ENCODE measurements at regions not wholly inside any gene's neighbourhood (a gene's known extent, or its start where the extent isn't known, plus 50 kb on each side); places are given as distances from the start of the nearest gene placed in this dataset.

GRCh38 chr6:103178193-103178592 is 1681.5 kb downstream of the HACE1 start:
- H3K4me3 ChIP-seq (ENCODE audit: low read depth, low read length) = no peak overlapping the region
- TF ChIP-seq, protein P1, sequence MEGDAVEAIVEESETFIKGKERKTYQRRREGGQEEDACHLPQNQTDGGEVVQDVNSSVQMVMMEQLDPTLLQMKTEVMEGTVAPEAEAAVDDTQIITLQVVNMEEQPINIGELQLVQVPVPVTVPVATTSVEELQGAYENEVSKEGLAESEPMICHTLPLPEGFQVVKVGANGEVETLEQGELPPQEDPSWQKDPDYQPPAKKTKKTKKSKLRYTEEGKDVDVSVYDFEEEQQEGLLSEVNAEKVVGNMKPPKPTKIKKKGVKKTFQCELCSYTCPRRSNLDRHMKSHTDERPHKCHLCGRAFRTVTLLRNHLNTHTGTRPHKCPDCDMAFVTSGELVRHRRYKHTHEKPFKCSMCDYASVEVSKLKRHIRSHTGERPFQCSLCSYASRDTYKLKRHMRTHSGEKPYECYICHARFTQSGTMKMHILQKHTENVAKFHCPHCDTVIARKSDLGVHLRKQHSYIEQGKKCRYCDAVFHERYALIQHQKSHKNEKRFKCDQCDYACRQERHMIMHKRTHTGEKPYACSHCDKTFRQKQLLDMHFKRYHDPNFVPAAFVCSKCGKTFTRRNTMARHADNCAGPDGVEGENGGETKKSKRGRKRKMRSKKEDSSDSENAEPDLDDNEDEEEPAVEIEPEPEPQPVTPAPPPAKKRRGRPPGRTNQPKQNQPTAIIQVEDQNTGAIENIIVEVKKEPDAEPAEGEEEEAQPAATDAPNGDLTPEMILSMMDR (IDR thresholded peaks at IDR 0.05; ENCODE audit: low read depth, low read length) = no peak

GRCh38 chr6:103177791-103178190 is 1681.9 kb downstream of the HACE1 start:
- TF ChIP-seq, protein P1 (IDR thresholded peaks at IDR 0.05; ENCODE audit: low read depth, low read length) = no peak
- no peak overlapping the region for H3K4me3 ChIP-seq (ENCODE audit: low read depth, low read length)

GRCh38 chr6:103175056-103175455 is 1684.7 kb downstream of the HACE1 start:
- TF ChIP-seq, protein P1 (IDR thresholded peaks at IDR 0.05; ENCODE audit: low read depth, low read length) = no peak
- H3K4me3 ChIP-seq (ENCODE audit: low read depth, low read length) = no peak overlapping the region

GRCh38 chr6:103167345-103168071 is 1692.2 kb downstream of the HACE1 start:
- H3K4me3 ChIP-seq (ENCODE audit: low read depth, low read length) = no peak overlapping the region
- TF ChIP-seq, protein P1 (IDR thresholded peaks at IDR 0.05; ENCODE audit: low read depth, low read length) = no peak

- TF ChIP-seq, protein P1 (IDR thresholded peaks at IDR 0.05; ENCODE audit: low read depth, low read length) = no peak
- H3K4me3 ChIP-seq (ENCODE audit: low read depth, low read length) = no peak overlapping the region
These were observed 1704.7 kb downstream of the HACE1 start for GRCh38 chr6:103154779-103155572.

GRCh38 chr6:103153016-103153415 is 1706.7 kb downstream of the HACE1 start:
- TF ChIP-seq, protein P1 (IDR thresholded peaks at IDR 0.05; ENCODE audit: low read depth, low read length) = no peak
- no peak overlapping the region for H3K4me3 ChIP-seq (ENCODE audit: low read depth, low read length)

- H3K4me3 ChIP-seq (ENCODE audit: low read depth, low read length) = no peak overlapping the region
- TF ChIP-seq, protein P1 (IDR thresholded peaks at IDR 0.05; ENCODE audit: low read depth, low read length) = no peak
These were observed 1716.8 kb downstream of the HACE1 start for GRCh38 chr6:103142902-103143301.
